Fibroblast of peridontal ligament (primary cell): ENCODE measurements at regions not wholly inside any gene's neighbourhood (a gene's known extent, or its start where the extent isn't known, plus 50 kb on each side); places are given as distances from the start of the nearest gene placed in this dataset.

Experiments used
- DNase-seq: peaks from one replicate; pipeline ENCODE4 v3.0.0-alpha.2; 2010; ENCODE audit errors: extremely low read depth

GRCh38 chr1:63198871-63199394, 123.4 kb upstream of the FOXD3 start:
- no peak for DNase-seq

- no peak for DNase-seq
Observed at GRCh38 chr1:63199706-63200335, 122.5 kb upstream of the FOXD3 start.

DNA sequence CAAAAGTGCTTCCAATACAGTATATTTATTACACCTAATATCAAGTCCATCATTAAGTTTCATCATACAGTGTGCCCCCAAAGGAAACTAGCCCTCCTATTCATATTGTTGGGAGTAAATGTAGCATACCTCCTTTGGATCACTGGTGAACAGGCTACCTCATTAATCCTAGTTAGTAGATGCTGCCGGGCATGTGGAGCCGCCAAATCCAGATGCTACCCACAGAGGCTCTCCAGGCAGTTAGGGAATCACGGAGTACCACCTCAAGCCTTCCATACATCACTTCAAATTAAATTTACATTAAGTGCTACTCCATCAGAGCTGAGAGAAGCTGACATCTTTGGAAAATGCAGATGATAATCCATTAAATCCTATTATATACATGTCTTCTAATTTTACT, 121.7 kb upstream of the FOXD3 start:
- DNase-seq, result no peak

- DNase-seq, result no peak
Observed at GRCh38 chr1:63203641-63204040, 118.7 kb upstream of the FOXD3 start.

GRCh38 chr1:63205776-63206175, 116.6 kb upstream of the FOXD3 start:
- DNase-seq, result no peak

- no peak for DNase-seq
Observed at GRCh38 chr1:63214553-63214952, 107.8 kb upstream of the FOXD3 start.

DNA sequence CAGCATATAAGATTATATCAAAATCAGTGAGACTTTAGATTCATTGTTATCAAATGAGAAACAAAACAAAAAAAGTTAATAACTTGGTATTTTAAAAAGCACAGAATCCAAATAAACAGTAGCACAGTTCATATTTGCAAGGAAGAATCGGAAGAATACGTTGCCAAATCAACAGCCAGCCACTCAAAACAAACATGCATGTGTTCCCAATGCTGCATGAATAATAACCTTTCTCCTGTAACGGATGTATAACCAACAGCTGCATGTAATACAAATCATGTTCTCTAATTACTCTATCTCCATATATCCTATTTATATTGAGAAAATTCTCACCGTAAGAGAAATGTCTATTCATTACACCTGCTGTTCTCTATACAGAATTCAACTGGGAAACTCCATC, 98.9 kb upstream of the FOXD3 start:
- no peak for DNase-seq

DNA sequence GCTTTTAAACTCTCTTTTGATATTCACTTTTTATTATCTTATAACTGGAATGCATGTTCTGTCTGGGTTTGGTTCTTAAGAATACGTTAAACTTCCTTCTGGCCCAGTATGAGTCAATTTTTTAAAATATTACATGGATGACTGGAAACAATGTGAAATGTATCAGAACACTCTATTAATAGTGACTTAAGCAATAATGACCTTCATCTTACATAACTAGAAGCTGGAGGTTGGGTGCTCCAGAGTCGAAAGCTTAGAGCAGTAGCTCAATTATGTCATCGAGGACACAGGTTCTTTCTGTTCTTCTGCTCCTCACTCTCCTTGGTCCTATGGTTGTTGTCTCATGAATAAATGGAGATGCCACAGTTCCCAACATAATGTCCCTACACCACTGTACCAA, 91.6 kb upstream of the FOXD3 start:
- DNase-seq, result no peak

DNA sequence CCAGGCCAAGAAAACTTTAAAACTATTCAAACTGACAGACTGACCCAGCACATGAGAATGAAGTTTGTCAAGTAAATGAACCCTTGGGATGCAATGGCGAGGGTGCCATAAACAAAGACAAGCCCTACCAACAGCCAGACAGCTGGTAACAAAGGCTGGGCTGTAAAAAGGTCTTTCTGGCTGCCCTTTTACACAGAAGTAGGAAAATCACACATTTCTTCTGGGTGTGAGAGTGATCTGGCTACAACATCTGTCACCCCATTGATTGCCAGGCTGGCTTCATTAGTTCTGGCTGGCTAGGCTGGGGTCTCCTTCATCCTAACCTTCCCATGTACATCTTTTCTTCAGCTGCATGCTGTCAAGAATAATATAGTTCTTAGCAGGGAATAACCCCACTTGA, 83.6 kb upstream of the FOXD3 start:
- DNase-seq, result no peak

GRCh38 chr1:63245186-63245585, 77.2 kb upstream of the FOXD3 start:
- no peak for DNase-seq

- no peak for DNase-seq
Observed at GRCh38 chr1:63248216-63248615, 74.2 kb upstream of the FOXD3 start.

GRCh38 chr1:63255153-63255552, 67.2 kb upstream of the FOXD3 start:
- no peak for DNase-seq

DNA sequence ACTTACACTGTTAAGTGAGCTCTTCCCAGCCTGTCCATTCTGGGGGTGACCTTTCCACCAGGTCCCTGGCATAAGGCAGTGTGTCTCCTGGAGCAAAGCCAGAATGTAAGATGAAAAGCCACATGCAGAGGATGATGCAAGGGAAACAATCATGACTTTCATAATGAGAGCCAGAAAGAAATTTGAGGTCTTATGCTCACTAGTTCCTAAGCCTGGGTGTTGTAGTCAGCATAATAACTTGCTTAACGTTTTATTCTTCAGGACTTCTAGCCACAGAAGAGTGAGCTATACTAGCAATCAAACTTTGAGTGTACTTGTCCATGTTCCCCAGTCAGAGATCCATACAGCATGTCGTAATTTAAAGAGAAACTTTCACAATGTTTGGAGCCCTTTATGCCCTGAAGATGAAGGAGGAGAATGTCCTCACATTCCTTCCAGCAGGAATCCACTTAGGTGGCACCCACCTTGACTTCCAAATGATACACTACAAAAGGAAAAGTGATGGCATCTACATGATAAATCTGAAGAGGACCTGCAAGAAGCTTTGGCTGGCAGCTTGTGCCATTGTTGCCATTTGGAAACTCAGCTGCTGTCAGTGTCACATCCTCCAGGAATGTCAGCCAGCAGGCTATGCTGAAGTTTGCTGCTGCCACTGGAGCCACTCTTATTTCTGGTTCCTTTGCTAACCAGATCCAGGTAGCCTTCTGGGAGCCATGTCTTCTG, 60.5 kb upstream of the FOXD3 start:
- peak; percentile 9 for DNase-seq

- no peak for DNase-seq
Observed at GRCh38 chr1:63262459-63262770, 60.0 kb upstream of the FOXD3 start.

- no peak for DNase-seq
Observed at GRCh38 chr1:63264161-63264560, 58.2 kb upstream of the FOXD3 start.

DNA sequence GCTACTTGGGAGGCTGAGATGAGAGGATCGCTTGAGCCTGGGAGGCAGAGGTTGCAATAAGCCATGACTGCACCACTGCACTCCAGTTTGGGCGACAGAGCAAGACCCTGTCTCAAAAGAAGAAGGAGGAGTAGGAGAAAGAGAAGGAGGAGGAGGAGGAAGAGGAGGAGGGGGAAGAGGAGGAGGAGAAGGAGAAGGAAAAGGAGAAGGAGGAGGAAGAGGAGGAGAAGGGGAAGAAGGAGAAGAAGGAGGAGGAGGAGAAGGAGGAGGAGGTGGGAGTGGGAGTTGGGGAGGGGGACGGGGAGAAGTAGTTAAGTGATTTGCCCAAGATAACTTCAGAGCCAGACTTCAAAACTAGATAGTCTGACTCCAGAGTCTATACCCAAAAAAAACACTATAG, 55.5 kb upstream of the FOXD3 start:
- no peak for DNase-seq

- no peak for DNase-seq
Observed at GRCh38 chr1:63268876-63269275, 53.5 kb upstream of the FOXD3 start.

GRCh38 chr1:63269571-63269970, 52.8 kb upstream of the FOXD3 start:
- no peak for DNase-seq
